IMR-90 (cell line): ENCODE measurements at regions not wholly inside any gene's neighbourhood (a gene's known extent, or its start where the extent isn't known, plus 50 kb on each side); places are given as distances from the start of the nearest gene placed in this dataset.

Source experiments
- ATAC-seq: fragments of 200-7000 bp; cut with Tn5 transposase; 2 replicates; pipeline ENCODE4 v1.9.1; 2020; ENCODE audit warnings: low read depth, mild to moderate bottlenecking, moderate library complexity
- BruUV-seq: library from RNA; stranded (reverse); fragments of 400-500 nt; replicated peaks from 2 replicates; lab custom pipeline; 2021; lab: Mats Ljungman, UMichigan
- CTCF ChIA-PET: fragments of 300-600 bp; formaldehyde crosslinking; extraction: SDS; loops from one replicate; lab custom pipeline; 2021; ENCODE audit warnings: antibody characterized with exemption; lab: Yijun Ruan, JAX
- POLR2A ChIA-PET: fragments of 300-600 bp; sonication (Branson Sonifier 250); formaldehyde crosslinking; loops from one replicate; lab custom pipeline; 2022; ENCODE audit warnings: antibody characterized with exemption; ENCODE audit not compliant: unreplicated experiment; lab: Charles Lee
- DNase-seq: peaks from one replicate; pipeline ENCODE4 v3.0.0; 2013
- H2AFZ ChIP-seq: replicated peaks from 2 replicates; pipeline ENCODE3; 2013; ENCODE audit warnings: low read length, mild to moderate bottlenecking; ENCODE audit not compliant: poor library complexity
- H2AK5ac ChIP-seq: 2 replicates; pipeline ENCODE4 v1.6.1; 2013; ENCODE audit warnings: low read depth, low read length, inconsistent platforms
- H2AK9ac ChIP-seq: replicated peaks from 2 replicates; pipeline ENCODE3; 2013; ENCODE audit warnings: mild to moderate bottlenecking, low read depth, low read length, moderate library complexity; ENCODE audit not compliant: poor library complexity
- H2BK120ac ChIP-seq: 2 replicates; pipeline ENCODE4 v1.6.1; 2013; ENCODE audit warnings: low read depth, low read length, inconsistent platforms
- H2BK15ac ChIP-seq: 3 replicates; pipeline ENCODE4 v1.6.1; 2013; ENCODE audit warnings: low read depth, low read length, inconsistent platforms
- H2BK20ac ChIP-seq: 2 replicates; pipeline ENCODE4 v1.6.1; 2013; ENCODE audit warnings: low read depth, mild to moderate bottlenecking, inconsistent platforms, low read length, moderate library complexity
- H2BK5ac ChIP-seq: 2 replicates; pipeline ENCODE4 v1.6.1; 2013; ENCODE audit warnings: mild to moderate bottlenecking, low read depth, low read length, inconsistent platforms; ENCODE audit not compliant: poor library complexity, severe bottlenecking
- H3K14ac ChIP-seq: replicated peaks from 2 replicates; pipeline ENCODE4 v1.6.1; 2013; ENCODE audit warnings: low read depth, low read length, inconsistent platforms
- H3K18ac ChIP-seq: 2 replicates; pipeline ENCODE4 v1.6.1; 2013; ENCODE audit warnings: low read depth, low read length, control low read depth
- H3K23ac ChIP-seq: 2 replicates; pipeline ENCODE4 v1.6.1; 2013; ENCODE audit warnings: low read depth, low read length, inconsistent platforms
- H3K27ac ChIP-seq: 2 replicates; pipeline ENCODE4 v1.5.1; 2013; ENCODE audit warnings: mild to moderate bottlenecking, control low read depth, low read length; ENCODE audit not compliant: insufficient read depth
- H3K27me3 ChIP-seq: 2 replicates; pipeline ENCODE4 v1.6.1; 2013; ENCODE audit warnings: low read length; ENCODE audit not compliant: control insufficient read depth, insufficient read depth
- H3K36me3 ChIP-seq: 2 replicates; pipeline ENCODE4 v1.6.1; 2013; ENCODE audit warnings: low read length, mixed read lengths; ENCODE audit not compliant: control insufficient read depth, insufficient read depth
- H3K4ac ChIP-seq: 2 replicates; pipeline ENCODE4 v1.6.1; 2013; ENCODE audit warnings: low read depth, low read length, inconsistent platforms
- H3K4me1 ChIP-seq: 2 replicates; pipeline ENCODE4 v1.6.1; 2013; ENCODE audit warnings: low read length, mixed read lengths; ENCODE audit not compliant: control insufficient read depth, insufficient read depth
- H3K4me2 ChIP-seq: 2 replicates; pipeline ENCODE4 v1.6.1; 2013; ENCODE audit warnings: low read depth, mild to moderate bottlenecking, control low read depth, low read length, moderate library complexity
- H3K4me3 ChIP-seq: 2 replicates; pipeline ENCODE4 v1.5.1; 2013; ENCODE audit warnings: low read depth, mild to moderate bottlenecking, control low read depth, low read length, moderate library complexity; ENCODE audit not compliant: insufficient read depth
- H3K56ac ChIP-seq: 2 replicates; pipeline ENCODE4 v1.6.1; 2013; ENCODE audit warnings: low read length, inconsistent platforms; ENCODE audit not compliant: insufficient read depth; ENCODE audit errors: extremely low read depth
- H3K79me1 ChIP-seq, 2 experiments: 2 replicates each; pipeline ENCODE4 v1.6.1; 2013; ENCODE audit warnings: low read length in 2 of 2, inconsistent platforms in 1 of 2, low read depth in 1 of 2
- H3K9ac ChIP-seq: 2 replicates; pipeline ENCODE4 v1.6.1; 2013; ENCODE audit warnings: low read depth, low read length, control low read depth
- H3K9me1 ChIP-seq: 2 replicates; pipeline ENCODE4 v1.6.1; 2013; ENCODE audit warnings: low read length, inconsistent platforms; ENCODE audit not compliant: insufficient read depth
- H3K9me3 ChIP-seq: 2 replicates; pipeline ENCODE4 v1.6.1; 2013; ENCODE audit warnings: low read length; ENCODE audit not compliant: control insufficient read depth, insufficient read depth
- H4K20me1 ChIP-seq: 2 replicates; pipeline ENCODE4 v1.6.1; 2013; ENCODE audit warnings: low read length, inconsistent platforms; ENCODE audit not compliant: insufficient read depth
- H4K5ac ChIP-seq: 2 replicates; pipeline ENCODE4 v1.6.1; 2013; ENCODE audit warnings: mild to moderate bottlenecking, low read depth, low read length, control low read depth
- H4K8ac ChIP-seq, 2 experiments: 2 replicates each; pipeline ENCODE4 v1.6.1; 2013; ENCODE audit warnings: low read depth in 2 of 2, low read length in 2 of 2, control low read depth in 1 of 2, inconsistent platforms in 1 of 2
- H4K91ac ChIP-seq: 2 replicates; pipeline ENCODE4 v1.6.1; 2013; ENCODE audit warnings: low read depth, low read length, inconsistent platforms; ENCODE audit not compliant: insufficient read depth
- WGBS, 2 experiments: methylation state at CpG; one replicate each; pipeline versions ENCODE4 v1.1.5 to v1.1.7; 2013; ENCODE audit warnings: missing lambda C conversion rate in 2 of 2; ENCODE audit not compliant: insufficient read length in 1 of 2; ENCODE audit errors: extremely low coverage in 2 of 2; 5-methylcytosine and 5-hydroxymethylcytosine counted together
- dilution Hi-C: fragments of 300-500 bp; cut with HindIII; formaldehyde crosslinking; loops from one replicate; pipeline ENCODE4 v1.14.3; 2018; ENCODE audit warnings: low sequenced_read_pairs; ENCODE audit not compliant: unreplicated experiment
- in situ Hi-C: fragments of 300-500 bp; cut with MboI; formaldehyde crosslinking; loops from 3 replicates; pipeline ENCODE4 v1.14.3; 2019; ENCODE audit warnings: low sequenced_read_pairs, inconsistent platforms, mixed read lengths
- intact Hi-C: fragments of 100-400 bp; cut with micrococcal nuclease; formaldehyde crosslinking; loops from 2 replicates; pipeline ENCODE4 v1.10.0; 2022
- TF ChIP-seq, protein P1 (sequence below): fragments of 150-350 bp; IDR thresholded peaks from 2 replicates; pipeline ENCODE4 v1.6.1; 2016; ENCODE audit warnings: low read depth, mild to moderate bottlenecking, low read length, moderate library complexity, borderline replicate concordance

DNA sequence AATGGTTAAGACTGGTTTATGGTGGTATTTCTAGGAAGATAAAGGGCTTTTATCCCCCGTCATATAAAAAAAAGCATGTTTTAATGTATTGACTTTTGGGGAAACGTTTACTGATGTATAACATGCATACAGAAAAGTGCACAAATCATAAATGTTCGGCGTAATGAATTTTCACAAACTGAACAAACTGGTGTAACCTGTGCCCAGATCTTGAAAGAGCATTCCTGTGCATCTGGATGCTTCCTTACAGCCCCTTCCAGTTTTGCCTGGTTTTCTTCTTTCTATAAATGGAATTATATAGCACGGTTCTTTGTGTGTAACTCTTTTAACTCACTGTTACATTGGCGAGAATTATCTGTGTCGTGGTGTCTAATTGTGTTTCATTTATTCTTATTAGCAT lies 693.8 kb upstream of the TBX3 start:
- Histone ChIP-seq H4K20me1 (no peaks in the 10 kb centered on the region), H4K5ac (no peak overlapping the region), H2AFZ (no peak overlapping the region), H2AK9ac (no peak overlapping the region), H3K27me3 (peaks cover 3% of the 10 kb centered on the region; the same call in 1 of the 2 replicates), H3K56ac (no peak overlapping the region), H3K4me3 (no peak overlapping the region), H3K4me1 (peaks cover 7% of the 10 kb centered on the region), H3K27ac (no peak overlapping the region), H3K36me3 (no peaks in the 10 kb centered on the region), H3K9ac (no peak overlapping the region), H3K4ac (no peak overlapping the region), H4K91ac (no peak overlapping the region), H3K23ac (no peak overlapping the region), H2BK5ac (no peak overlapping the region), H3K18ac (no peak overlapping the region), H2BK120ac (no peak overlapping the region), H2BK15ac (no peak overlapping the region), H2BK20ac (no peak overlapping the region), H3K9me3 (no peaks in the 10 kb centered on the region), H3K4me2 (no peak overlapping the region), H2AK5ac (no peak overlapping the region), H3K14ac (no peak overlapping the region), H4K8ac (no peak overlapping the region), H3K79me1 (no peaks in the 10 kb centered on the region), H3K9me1 (peaks cover 9% of the 10 kb centered on the region)
- intact Hi-C loops = no loop called here
- no peak for DNase-seq
- no TSS peak for BruUV-seq
- dilution Hi-C loops = no loop called here
- no peak for ATAC-seq
- TF ChIP-seq, protein P1, sequence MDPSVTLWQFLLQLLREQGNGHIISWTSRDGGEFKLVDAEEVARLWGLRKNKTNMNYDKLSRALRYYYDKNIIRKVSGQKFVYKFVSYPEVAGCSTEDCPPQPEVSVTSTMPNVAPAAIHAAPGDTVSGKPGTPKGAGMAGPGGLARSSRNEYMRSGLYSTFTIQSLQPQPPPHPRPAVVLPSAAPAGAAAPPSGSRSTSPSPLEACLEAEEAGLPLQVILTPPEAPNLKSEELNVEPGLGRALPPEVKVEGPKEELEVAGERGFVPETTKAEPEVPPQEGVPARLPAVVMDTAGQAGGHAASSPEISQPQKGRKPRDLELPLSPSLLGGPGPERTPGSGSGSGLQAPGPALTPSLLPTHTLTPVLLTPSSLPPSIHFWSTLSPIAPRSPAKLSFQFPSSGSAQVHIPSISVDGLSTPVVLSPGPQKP = no peak
- ChIA-PET CTCF (no interaction called here), POLR2A (no interaction called here)
- no CpG with 5 or more reads among the region's 7 CpGs for WGBS, 2 experiments
- in situ Hi-C loops = no loop called here
